IPS-18a (cell line): ENCODE measurements at regions not wholly inside any gene's neighbourhood (a gene's known extent, or its start where the extent isn't known, plus 50 kb on each side); places are given as distances from the start of the nearest gene placed in this dataset.
A peak's percentile ranks its signal among the peaks of the same experiment; 100 is the strongest.

ENCODE experiments used
- H3K27ac ChIP-seq: one replicate; pipeline ENCODE4 v1.5.1; 2013; ENCODE audit warnings: low read length
- H3K27me3 ChIP-seq: one replicate; pipeline ENCODE4 v1.6.1; 2013; ENCODE audit warnings: mild to moderate bottlenecking, low read length; ENCODE audit not compliant: control insufficient read depth, insufficient read depth
- H3K36me3 ChIP-seq: one replicate; pipeline ENCODE4 v1.6.1; 2013; ENCODE audit warnings: low read depth, low read length; ENCODE audit not compliant: control insufficient read depth
- H3K4me1 ChIP-seq: one replicate; pipeline ENCODE4 v1.6.1; 2013; ENCODE audit warnings: low read depth, low read length; ENCODE audit not compliant: control insufficient read depth
- H3K4me3 ChIP-seq: one replicate; pipeline ENCODE4 v1.5.1; 2013; ENCODE audit warnings: low read length
- H3K9ac ChIP-seq: one replicate; pipeline ENCODE4 v1.6.1; 2013; ENCODE audit warnings: mild to moderate bottlenecking, low read length, moderate library complexity
- H3K9me3 ChIP-seq: one replicate; pipeline ENCODE4 v1.6.1; 2013; ENCODE audit warnings: low read depth, low read length; ENCODE audit not compliant: control insufficient read depth

DNA sequence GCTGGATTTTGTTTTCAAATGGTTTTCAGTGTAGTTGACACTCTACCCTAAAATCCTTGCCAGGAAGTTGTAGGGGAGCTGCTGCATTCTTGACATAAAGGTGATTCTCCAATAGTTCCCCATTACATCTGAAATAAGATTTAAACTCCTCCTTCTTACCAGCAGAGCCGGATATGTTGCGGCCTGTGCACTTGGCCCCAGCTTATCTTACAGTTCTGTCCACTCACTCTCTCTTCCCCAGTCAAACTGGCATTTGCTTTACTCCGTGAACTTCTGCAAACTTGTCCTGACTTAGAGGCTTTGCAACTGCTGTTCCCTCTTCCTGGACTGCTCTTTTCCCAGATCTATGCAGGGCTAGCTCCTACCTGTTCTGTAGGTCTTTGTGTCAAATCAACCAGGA is 929.5 kb downstream of the VRK1 start:
- no peaks in the 10 kb centered on the region for H3K4me1 ChIP-seq
- H3K27me3 ChIP-seq = no peaks in the 10 kb centered on the region
- no peaks in the 10 kb centered on the region for H3K36me3 ChIP-seq
- H3K4me3 ChIP-seq = no peak overlapping the region
- no peak overlapping the region for H3K9ac ChIP-seq
- H3K9me3 ChIP-seq = no peaks in the 10 kb centered on the region
- H3K27ac ChIP-seq = no peak overlapping the region

DNA sequence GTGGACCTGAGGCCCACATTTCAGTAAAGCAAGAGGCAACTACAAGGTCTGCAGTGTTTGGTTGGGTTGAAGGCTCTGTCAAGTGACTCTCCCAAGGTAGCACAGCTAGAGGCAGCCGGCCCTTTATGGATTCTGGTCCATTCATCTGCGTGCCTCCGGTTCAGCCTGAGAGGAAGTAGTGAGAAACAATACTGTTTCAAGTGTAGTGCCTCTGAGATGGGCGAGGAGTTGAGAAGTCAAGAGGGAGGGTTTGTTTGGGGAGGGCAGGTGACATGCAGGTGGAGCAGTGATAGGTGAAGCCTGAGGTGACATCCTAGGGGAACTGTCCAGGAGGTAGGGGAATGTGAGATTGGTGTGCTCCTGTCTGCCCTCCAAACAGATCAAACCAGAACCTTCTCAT is 933.5 kb downstream of the VRK1 start:
- H3K27ac ChIP-seq = no peak overlapping the region
- no peak overlapping the region for H3K9ac ChIP-seq
- H3K9me3 ChIP-seq = no peaks in the 10 kb centered on the region
- H3K4me1 ChIP-seq = no peaks in the 10 kb centered on the region
- H3K27me3 ChIP-seq = no peaks in the 10 kb centered on the region
- H3K36me3 ChIP-seq = no peaks in the 10 kb centered on the region
- H3K4me3 ChIP-seq = no peak overlapping the region

DNA sequence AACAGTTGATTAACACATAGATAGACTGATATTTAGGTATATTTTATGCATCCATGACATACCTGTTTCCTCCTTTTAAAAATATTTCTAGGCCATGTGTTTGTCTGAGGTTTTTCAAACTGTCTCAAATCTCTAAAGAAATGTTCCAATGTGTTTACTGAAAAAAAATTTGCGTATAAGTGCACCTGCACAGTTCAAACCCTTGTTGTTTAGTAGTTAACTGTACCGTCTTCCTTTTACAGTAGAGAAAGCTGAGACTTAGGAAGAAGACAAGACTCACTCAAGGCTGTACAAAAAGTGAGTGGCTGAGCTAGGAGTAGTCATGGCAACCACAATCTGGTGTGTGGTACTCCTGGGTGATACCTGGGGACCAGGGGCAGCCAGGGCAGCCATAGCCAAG is 934.6 kb downstream of the VRK1 start:
- no peak overlapping the region for H3K4me3 ChIP-seq
- H3K36me3 ChIP-seq = no peaks in the 10 kb centered on the region
- no peaks in the 10 kb centered on the region for H3K27me3 ChIP-seq
- H3K27ac ChIP-seq = no peak overlapping the region
- H3K9ac ChIP-seq = no peak overlapping the region
- no peaks in the 10 kb centered on the region for H3K9me3 ChIP-seq
- no peaks in the 10 kb centered on the region for H3K4me1 ChIP-seq

DNA sequence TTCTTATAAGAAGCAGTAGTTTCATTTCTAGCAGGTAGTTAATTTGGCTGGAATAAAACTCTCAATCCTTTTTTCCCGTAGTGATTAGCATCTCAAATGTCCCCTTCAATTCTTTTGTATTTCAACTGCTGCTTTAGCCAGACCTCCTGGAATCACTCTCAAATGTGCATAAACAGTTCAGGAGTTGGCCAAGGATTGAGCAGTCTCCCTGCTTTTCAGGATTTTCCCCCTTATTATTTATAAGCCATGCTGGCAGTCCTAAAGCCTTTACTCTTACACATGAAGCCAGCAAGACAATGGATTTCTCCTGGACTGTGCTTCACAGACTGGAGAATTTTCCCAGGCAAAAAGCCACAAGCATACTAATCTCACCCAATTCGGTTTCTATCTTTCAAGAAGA is 950.1 kb downstream of the VRK1 start:
- no peaks in the 10 kb centered on the region for H3K36me3 ChIP-seq

DNA sequence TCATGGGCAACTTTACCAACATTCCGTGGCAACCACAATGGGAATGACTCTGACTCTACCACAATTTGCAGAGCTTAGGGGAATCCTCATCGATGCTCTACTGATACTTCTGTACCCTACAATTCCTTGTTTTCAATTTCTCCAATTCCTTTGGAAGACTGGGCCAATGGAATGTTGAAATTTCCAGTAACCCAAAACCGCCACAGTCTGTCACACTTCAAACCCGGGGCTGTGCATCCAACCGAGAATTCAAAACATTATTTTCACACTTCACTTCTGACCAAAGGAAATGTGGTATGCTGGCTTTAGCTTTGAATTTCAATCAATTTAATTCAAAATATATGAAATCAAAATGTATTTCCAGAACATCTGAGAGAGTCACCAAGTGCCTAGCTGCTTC is 951.4 kb downstream of the VRK1 start:
- H3K27me3 ChIP-seq = no peaks in the 10 kb centered on the region
- no peak overlapping the region for H3K9ac ChIP-seq
- H3K4me3 ChIP-seq = no peak overlapping the region
- peaks cover 32% of the 10 kb centered on the region for H3K4me1 ChIP-seq
- no peaks in the 10 kb centered on the region for H3K9me3 ChIP-seq
- no peaks in the 10 kb centered on the region for H3K36me3 ChIP-seq
- no peak overlapping the region for H3K27ac ChIP-seq

More for the DNA sequence above, 950.1 kb downstream of the VRK1 start:
- Histone ChIP-seq H3K4me1 (peaks cover 32% of the 10 kb centered on the region), H3K27me3 (no peaks in the 10 kb centered on the region), H3K9ac (no peak overlapping the region), H3K4me3 (peak overlapping the region; percentile 31), H3K9me3 (no peaks in the 10 kb centered on the region), H3K27ac (no peak overlapping the region)

DNA sequence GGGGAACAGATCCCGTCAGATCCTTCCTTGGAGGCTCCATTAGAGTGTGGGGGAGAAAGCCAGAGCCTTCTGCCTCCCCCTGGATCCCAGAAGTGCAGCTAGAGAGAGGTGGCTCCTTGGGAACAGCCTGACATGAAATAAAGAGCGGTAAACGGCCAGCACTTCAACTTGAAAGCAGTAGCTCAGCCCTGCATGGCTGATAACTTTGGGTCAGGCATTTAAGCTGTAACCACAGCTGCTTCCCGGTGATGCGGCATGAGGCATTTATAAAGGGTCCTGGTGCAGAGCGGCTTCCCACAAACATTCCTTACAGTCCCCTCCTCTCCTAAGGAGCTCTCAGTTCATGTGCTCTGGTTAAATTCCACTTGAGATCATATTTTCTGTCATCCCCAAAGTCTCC is 960.3 kb downstream of the VRK1 start:
- H3K9me3 ChIP-seq = no peaks in the 10 kb centered on the region
- H3K36me3 ChIP-seq = no peaks in the 10 kb centered on the region
- H3K4me3 ChIP-seq = no peak overlapping the region
- no peak overlapping the region for H3K9ac ChIP-seq
- H3K27me3 ChIP-seq = no peaks in the 10 kb centered on the region
- H3K27ac ChIP-seq = no peak overlapping the region
- H3K4me1 ChIP-seq = peaks cover 16% of the 10 kb centered on the region

DNA sequence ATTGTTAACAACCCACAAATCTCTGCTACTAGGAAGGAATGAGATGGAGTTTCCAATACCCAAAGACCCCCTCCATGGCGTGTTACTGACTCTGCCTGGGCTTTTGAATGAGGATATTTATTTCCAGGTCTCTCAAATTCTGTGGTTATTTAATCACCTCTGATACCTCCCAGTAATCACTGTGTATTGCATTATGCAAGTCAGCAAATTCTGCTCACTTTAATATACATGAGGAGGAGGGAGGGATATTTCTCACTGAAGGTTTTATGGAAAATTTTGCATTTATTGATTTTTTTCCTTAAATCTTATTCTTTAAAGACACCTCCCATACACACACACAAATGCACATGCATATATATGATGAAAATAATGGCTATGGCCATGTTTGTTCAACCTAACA is 962.9 kb downstream of the VRK1 start:
- Histone ChIP-seq H3K27ac (no peak overlapping the region), H3K9ac (no peak overlapping the region), H3K27me3 (no peaks in the 10 kb centered on the region), H3K9me3 (no peaks in the 10 kb centered on the region), H3K36me3 (no peaks in the 10 kb centered on the region), H3K4me1 (peaks cover 16% of the 10 kb centered on the region), H3K4me3 (no peak overlapping the region)

DNA sequence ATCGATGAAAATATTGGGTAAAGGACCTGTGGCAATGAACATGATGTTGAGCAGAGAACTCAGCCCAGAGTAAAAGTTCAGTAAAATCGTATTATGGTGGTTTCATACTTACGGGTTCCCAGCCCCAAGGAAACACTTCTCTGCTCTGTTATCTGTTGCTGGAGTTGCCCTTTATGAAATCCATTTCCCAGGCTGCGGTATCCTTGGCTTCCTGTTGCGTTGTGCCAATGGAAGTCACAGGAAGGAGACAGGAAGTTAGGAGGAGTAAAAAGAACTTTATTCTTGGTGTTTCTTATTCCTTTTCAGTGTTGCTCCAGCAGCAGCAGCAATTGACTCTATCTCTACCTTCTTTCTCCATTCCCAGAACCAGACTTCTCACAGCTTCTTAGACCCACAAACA is 965.2 kb downstream of the VRK1 start:
- no peaks in the 10 kb centered on the region for H3K9me3 ChIP-seq
- peaks cover 9% of the 10 kb centered on the region for H3K4me1 ChIP-seq
- no peak overlapping the region for H3K9ac ChIP-seq
- no peaks in the 10 kb centered on the region for H3K27me3 ChIP-seq
- H3K36me3 ChIP-seq = no peaks in the 10 kb centered on the region
- no peak overlapping the region for H3K27ac ChIP-seq
- no peak overlapping the region for H3K4me3 ChIP-seq

DNA sequence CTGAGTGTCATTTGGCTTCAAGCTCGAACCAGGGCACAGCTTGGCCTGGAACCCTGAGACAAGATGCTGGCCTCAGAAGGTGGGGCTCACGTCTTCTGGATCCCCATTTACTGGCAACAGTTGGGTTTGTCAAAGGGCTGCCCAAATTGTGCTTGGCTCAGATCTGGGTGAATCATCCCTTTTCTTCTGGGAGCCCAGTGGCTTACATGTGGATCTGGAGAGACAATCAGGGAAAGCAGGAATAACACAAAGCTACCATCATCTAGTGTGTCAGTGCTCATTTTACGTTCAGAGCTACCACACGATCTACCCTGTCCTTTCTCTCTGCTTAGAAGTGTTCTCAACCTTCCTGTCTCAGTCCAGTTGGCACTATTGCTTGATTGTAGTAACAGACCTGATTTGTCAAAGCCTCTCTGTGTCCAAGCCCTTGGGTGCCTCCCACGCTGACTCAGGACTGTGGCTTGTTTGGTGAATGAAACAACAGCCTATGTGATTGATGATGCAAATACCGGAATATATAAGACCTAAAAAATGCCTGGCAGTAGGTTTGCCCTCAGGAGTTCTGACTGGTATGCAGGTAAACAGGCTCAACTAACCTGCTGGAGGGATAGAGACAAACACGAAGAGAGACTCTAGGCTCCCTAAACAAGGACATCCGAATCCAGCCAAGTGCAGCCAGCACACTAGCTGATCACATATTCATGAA is 974.3 kb downstream of the VRK1 start:
- Histone ChIP-seq H3K27me3 (no peaks in the 10 kb centered on the region), H3K9me3 (no peaks in the 10 kb centered on the region), H3K9ac (no peak overlapping the region)

DNA sequence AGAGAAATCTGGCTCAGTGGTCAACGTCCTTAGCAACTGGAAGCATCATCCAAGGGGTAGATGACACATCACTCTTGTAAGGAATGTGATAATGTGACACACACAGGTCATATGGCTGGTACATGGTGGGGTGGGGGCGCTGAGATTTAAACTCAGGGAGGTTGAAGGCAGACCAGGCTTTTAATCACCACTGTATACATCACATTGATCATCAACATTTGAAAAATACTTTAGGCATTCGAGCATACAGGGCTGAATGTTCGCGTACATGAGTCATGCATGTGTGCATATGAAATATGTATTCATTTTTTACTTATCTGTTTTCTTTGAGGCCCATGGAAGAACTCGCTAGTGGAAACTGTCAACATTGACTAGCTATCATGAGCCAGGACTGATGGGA is 976.4 kb downstream of the VRK1 start:
- no peaks in the 10 kb centered on the region for H3K36me3 ChIP-seq
- no peak overlapping the region for H3K4me3 ChIP-seq
- H3K9me3 ChIP-seq = no peaks in the 10 kb centered on the region
- H3K9ac ChIP-seq = no peak overlapping the region
- no peaks in the 10 kb centered on the region for H3K27me3 ChIP-seq
- H3K27ac ChIP-seq = no peak overlapping the region
- no peaks in the 10 kb centered on the region for H3K4me1 ChIP-seq

More for the DNA sequence above, 974.3 kb downstream of the VRK1 start:
- Histone ChIP-seq H3K36me3 (no peaks in the 10 kb centered on the region), H3K4me3 (no peak overlapping the region), H3K27ac (no peak overlapping the region), H3K4me1 (no peaks in the 10 kb centered on the region)

DNA sequence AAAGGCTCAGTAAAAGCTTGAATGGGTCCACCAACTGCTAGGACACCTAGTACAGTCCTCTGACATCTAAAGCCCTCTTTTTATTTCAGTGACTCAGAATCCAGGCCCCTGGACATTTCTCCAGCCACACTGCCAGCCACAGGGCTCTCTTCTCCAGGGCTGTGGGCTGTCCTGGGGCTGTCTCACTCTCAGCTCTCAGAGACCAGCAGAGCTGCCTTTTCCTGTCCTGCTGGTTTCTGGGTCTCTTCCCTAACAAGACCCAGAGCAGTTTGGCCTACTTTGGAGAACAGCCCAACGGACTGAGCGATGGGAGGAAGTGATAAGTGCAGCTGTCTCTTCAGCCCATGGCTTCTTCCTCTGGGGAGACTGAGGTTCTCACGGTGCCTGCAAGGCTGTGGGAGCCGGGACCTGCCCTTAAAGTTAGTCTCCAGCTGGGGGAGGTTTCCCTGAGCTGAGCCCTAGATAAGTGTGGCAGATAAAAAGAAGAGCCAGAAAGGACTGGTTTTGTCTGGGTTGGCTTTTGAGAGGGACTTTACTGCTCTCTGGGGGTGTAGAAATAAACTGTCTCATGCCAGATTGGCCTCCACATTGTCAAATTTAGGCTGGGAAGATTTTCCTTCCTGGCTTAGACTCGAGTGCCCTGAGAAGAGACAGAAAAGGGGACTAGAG is 979.8 kb downstream of the VRK1 start:
- H3K4me3 ChIP-seq = no peak overlapping the region
- no peaks in the 10 kb centered on the region for H3K4me1 ChIP-seq
- H3K36me3 ChIP-seq = no peaks in the 10 kb centered on the region
- no peaks in the 10 kb centered on the region for H3K9me3 ChIP-seq
- H3K27me3 ChIP-seq = no peaks in the 10 kb centered on the region
- no peak overlapping the region for H3K27ac ChIP-seq
- no peak overlapping the region for H3K9ac ChIP-seq
